MM.1S (cell line): ENCODE measurements at regions not wholly inside any gene's neighbourhood (a gene's known extent, or its start where the extent isn't known, plus 50 kb on each side); places are given as distances from the start of the nearest gene placed in this dataset.

Experiments
- CTCF ChIP-seq: fragments of 300-600 bp; sonication (generic); IDR thresholded peaks from 2 replicates; pipeline ENCODE4 v1.5.1; 2016; ENCODE audit warnings: antibody characterized with exemption, low read length, mixed read lengths
- EZH2 ChIP-seq: fragments of 300-600 bp; sonication (generic); optimal IDR thresholded peaks from 2 replicates; pipeline ENCODE3; 2017; ENCODE audit warnings: low read depth, mild to moderate bottlenecking, antibody characterized with exemption, low read length, mixed read lengths

GRCh38 chr6:15943423-15943822, 185.5 kb upstream of the MYLIP start:
- TF ChIP-seq CTCF (no peak), EZH2 (no peak)
